ENCODE measurements at regions not wholly inside any gene's neighbourhood (a gene's known extent, or its start where the extent isn't known, plus 50 kb on each side); places are given as distances from the start of the nearest gene placed in this dataset.

DNA sequence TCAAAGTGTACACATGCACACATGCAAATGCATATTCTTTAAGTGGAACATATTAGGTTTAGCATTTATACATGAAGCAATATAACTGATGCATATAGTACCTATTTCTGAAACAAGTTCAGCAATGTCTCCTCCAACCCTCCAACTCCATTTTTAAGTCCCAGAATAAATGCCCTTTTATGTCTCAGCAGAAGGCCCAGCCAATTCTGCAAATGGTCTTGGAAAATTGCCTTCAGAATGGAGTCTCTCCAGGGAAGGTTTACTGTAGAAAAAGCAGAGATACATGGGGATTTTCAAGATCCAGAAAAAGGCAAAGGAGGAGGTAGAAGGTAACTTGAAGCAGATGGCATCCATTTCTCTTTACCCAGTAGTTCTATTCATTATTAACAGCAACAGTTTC is 633.3 kb downstream of the MAFB start:
- TF ChIP-seq CTCF (IDR thresholded peaks at IDR 0.05) (no peak), POLR2A (IDR thresholded peaks at IDR 0.05) (no peak)

All from tibial nerve (tissue), 3 donors.